ENCODE measurements at regions not wholly inside any gene's neighbourhood (a gene's known extent, or its start where the extent isn't known, plus 50 kb on each side); places are given as distances from the start of the nearest gene placed in this dataset.

GRCh38 chr21:15282665-15283064, 217.9 kb upstream of the NRIP1 start:
- in situ Hi-C loops (cut with MboI; ENCODE audit: low sequenced_read_pairs), result no loop called here

More at GRCh38 chr21:15282665-15283064, 217.9 kb upstream of the NRIP1 start:
- TF ChIP-seq CTCF (conservative IDR thresholded peaks at IDR 0.05; ENCODE audit: low read depth, low read length) (no peak), RAD21 (IDR thresholded peaks at IDR 0.05; ENCODE audit: low read length) (no peak), MAFK (IDR thresholded peaks at IDR 0.05; ENCODE audit: low read depth, low read length) (no peak), MXI1 (IDR thresholded peaks at IDR 0.05; ENCODE audit: borderline replicate concordance, low read depth, low read length) (no peak), BHLHE40 (IDR thresholded peaks at IDR 0.05; ENCODE audit: low read depth, low read length) (no peak), RCOR1 (IDR thresholded peaks at IDR 0.05; ENCODE audit: insufficient replicate concordance, low read length) (no peak), NFE2L2 (IDR thresholded peaks at IDR 0.05; ENCODE audit: low read depth, low read length) (no peak), USF2 (IDR thresholded peaks at IDR 0.05; ENCODE audit: low read depth, low read length) (no peak), RFX5 (IDR thresholded peaks at IDR 0.05; ENCODE audit: low read depth, low read length) (no peak)
- Histone ChIP-seq H3K4me2 (ENCODE audit: low read depth, low read length) (no peak overlapping the region), H2BK20ac (ENCODE audit: low read depth, low read length) (no peak overlapping the region), H3K27me3 (ENCODE audit: control insufficient read depth, insufficient read depth, low read length) (no peaks in the 10 kb centered on the region; the same call in 1 of the 2 replicates), H3K4ac (ENCODE audit: low read depth, low read length) (no peak overlapping the region), H3K9ac (ENCODE audit: low read depth, low read length) (no peak overlapping the region), H3K9me3 (ENCODE audit: control insufficient read depth, insufficient read depth, low read length) (no peaks in the 10 kb centered on the region), H2AFZ (replicated peaks; ENCODE audit: low read length, poor library complexity) (no peak overlapping the region), H3K79me1 (ENCODE audit: low read depth in 1 of 2, low read length in 2 of 2) (no peaks in the 10 kb centered on the region), H3K23ac (ENCODE audit: low read depth, low read length) (no peak overlapping the region), H2BK5ac (ENCODE audit: low read depth, low read length, poor library complexity, severe bottlenecking) (no peak overlapping the region), H3K4me3 (ENCODE audit: insufficient read depth, low read depth, low read length) (no peak overlapping the region), H2BK120ac (ENCODE audit: low read depth, low read length) (no peak overlapping the region), H2BK15ac (ENCODE audit: low read depth, low read length) (no peak overlapping the region), H3K9me1 (ENCODE audit: insufficient read depth, low read length) (no peaks in the 10 kb centered on the region), H4K5ac (ENCODE audit: low read depth, low read length) (no peak overlapping the region), H4K8ac (ENCODE audit: low read depth in 2 of 2, low read length in 2 of 2) (no peak overlapping the region), H3K4me1 (ENCODE audit: control insufficient read depth, insufficient read depth, low read length) (no peaks in the 10 kb centered on the region), H3K36me3 (ENCODE audit: control insufficient read depth, insufficient read depth, low read length) (no peaks in the 10 kb centered on the region), H4K91ac (ENCODE audit: insufficient read depth, low read depth, low read length) (no peak overlapping the region), H3K56ac (ENCODE audit: extremely low read depth, insufficient read depth, low read length) (no peak overlapping the region), H3K18ac (ENCODE audit: low read depth, low read length) (no peak overlapping the region), H2AK9ac (replicated peaks; ENCODE audit: low read depth, low read length, poor library complexity) (no peak overlapping the region), H2AK5ac (ENCODE audit: low read depth, low read length) (no peak overlapping the region), H3K27ac (ENCODE audit: insufficient read depth, low read length) (no peak overlapping the region), H4K20me1 (ENCODE audit: insufficient read depth, low read length) (no peaks in the 10 kb centered on the region), H3K14ac (replicated peaks; ENCODE audit: low read depth, low read length) (no peak overlapping the region)
- BruUV-seq (replicated peaks), result no TSS peak
- ChIA-PET POLR2A (ENCODE audit: unreplicated experiment) (no interaction called here), CTCF (no interaction called here)
- no peak for DNase-seq
- intact Hi-C loops (cut with micrococcal nuclease) (no loop called here), dilution Hi-C loops (cut with HindIII; ENCODE audit: low sequenced_read_pairs, unreplicated experiment) (no loop called here)
- ATAC-seq (ENCODE audit: low read depth), result no peak
- WGBS, 2 experiments (ENCODE audit: extremely low coverage in 2 of 2, insufficient read length in 1 of 2), result no CpG with 5 or more reads among the region's 1 CpG

Data from IMR-90 (cell line).